Type B pancreatic cell (in vitro differentiated cells): ENCODE measurements at regions not wholly inside any gene's neighbourhood (a gene's known extent, or its start where the extent isn't known, plus 50 kb on each side); places are given as distances from the start of the nearest gene placed in this dataset.

ENCODE experiments used
- DNase-seq: peaks from one replicate; pipeline ENCODE4 v3.0.0; 2021; ENCODE audit warnings: mixed read lengths; ENCODE audit not compliant: unreplicated experiment; ENCODE audit errors: extremely low spot score
- H3K27ac Mint-ChIP-seq: 2 replicates; pipeline ENCODE4 v1.8.0; 2021; ENCODE audit warnings: mild to moderate bottlenecking, mixed read lengths
- H3K27me3 Mint-ChIP-seq: 2 replicates; pipeline ENCODE4 v1.8.0; 2021; ENCODE audit warnings: mixed read lengths
- H3K36me3 Mint-ChIP-seq: 2 replicates; pipeline ENCODE4 v1.8.0; 2021; ENCODE audit warnings: mixed read lengths
- H3K4me1 Mint-ChIP-seq: one replicate; pipeline ENCODE4 v1.8.0; 2021; ENCODE audit warnings: mixed read lengths; ENCODE audit not compliant: unreplicated experiment
- H3K4me3 Mint-ChIP-seq: 2 replicates; pipeline ENCODE4 v1.8.0; 2021; ENCODE audit warnings: mild to moderate bottlenecking, mixed read lengths
- H3K9me3 Mint-ChIP-seq: 2 replicates; pipeline ENCODE4 v1.8.0; 2021; ENCODE audit warnings: mixed read lengths
- TF ChIP-seq, protein P1 (sequence below): fragments of 200-600 bp; sonication (generic); conservative IDR thresholded peaks from 2 replicates; pipeline ENCODE4 v1.5.0; 2021; ENCODE audit warnings: antibody characterized with exemption, mild to moderate bottlenecking

- Mint-ChIP-seq H3K4me3 (no peak overlapping the region), H3K36me3 (no peaks in the 10 kb centered on the region), H3K4me1 (no peaks in the 10 kb centered on the region), H3K27ac (no peak overlapping the region), H3K9me3 (peaks cover 16% of the 10 kb centered on the region), H3K27me3 (no peaks in the 10 kb centered on the region)
- TF ChIP-seq, protein P1, sequence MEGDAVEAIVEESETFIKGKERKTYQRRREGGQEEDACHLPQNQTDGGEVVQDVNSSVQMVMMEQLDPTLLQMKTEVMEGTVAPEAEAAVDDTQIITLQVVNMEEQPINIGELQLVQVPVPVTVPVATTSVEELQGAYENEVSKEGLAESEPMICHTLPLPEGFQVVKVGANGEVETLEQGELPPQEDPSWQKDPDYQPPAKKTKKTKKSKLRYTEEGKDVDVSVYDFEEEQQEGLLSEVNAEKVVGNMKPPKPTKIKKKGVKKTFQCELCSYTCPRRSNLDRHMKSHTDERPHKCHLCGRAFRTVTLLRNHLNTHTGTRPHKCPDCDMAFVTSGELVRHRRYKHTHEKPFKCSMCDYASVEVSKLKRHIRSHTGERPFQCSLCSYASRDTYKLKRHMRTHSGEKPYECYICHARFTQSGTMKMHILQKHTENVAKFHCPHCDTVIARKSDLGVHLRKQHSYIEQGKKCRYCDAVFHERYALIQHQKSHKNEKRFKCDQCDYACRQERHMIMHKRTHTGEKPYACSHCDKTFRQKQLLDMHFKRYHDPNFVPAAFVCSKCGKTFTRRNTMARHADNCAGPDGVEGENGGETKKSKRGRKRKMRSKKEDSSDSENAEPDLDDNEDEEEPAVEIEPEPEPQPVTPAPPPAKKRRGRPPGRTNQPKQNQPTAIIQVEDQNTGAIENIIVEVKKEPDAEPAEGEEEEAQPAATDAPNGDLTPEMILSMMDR = no peak
- no peak for DNase-seq
These were observed 339.6 kb upstream of the NOX3 start for GRCh38 chr6:155795173-155795796.

- Mint-ChIP-seq H3K9me3 (peaks cover 16% of the 10 kb centered on the region), H3K36me3 (no peaks in the 10 kb centered on the region), H3K4me1 (no peaks in the 10 kb centered on the region), H3K27me3 (no peaks in the 10 kb centered on the region), H3K27ac (no peak overlapping the region), H3K4me3 (no peak overlapping the region)
- TF ChIP-seq, protein P1 = no peak
- DNase-seq = no peak
These were observed 336.3 kb upstream of the NOX3 start for GRCh38 chr6:155791891-155792290.

DNA sequence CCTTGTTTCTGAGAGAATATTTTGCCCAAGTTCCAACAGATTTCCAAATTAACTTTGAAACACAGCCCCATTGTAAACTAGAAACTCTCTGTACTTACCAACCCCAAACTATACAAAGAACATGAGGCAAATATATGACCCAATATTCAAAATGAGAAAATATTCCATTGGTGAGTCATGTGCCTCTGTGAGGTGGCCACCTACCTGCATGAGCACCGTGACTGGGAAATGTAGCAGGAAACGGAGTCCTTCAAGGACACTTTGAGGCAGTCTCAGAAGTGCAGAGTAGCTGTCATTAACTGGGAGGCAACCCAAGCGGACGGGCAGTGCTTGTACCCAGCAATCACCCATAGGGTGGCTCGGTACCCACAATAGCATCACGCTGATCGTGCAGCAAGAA is 335.5 kb upstream of the NOX3 start:
- Mint-ChIP-seq H3K27ac (no peak overlapping the region), H3K27me3 (no peaks in the 10 kb centered on the region), H3K4me1 (peaks cover under 1% of the 10 kb centered on the region), H3K36me3 (no peaks in the 10 kb centered on the region), H3K9me3 (peaks cover 16% of the 10 kb centered on the region), H3K4me3 (no peak overlapping the region)
- DNase-seq = no peak
- TF ChIP-seq, protein P1 = no peak

DNA sequence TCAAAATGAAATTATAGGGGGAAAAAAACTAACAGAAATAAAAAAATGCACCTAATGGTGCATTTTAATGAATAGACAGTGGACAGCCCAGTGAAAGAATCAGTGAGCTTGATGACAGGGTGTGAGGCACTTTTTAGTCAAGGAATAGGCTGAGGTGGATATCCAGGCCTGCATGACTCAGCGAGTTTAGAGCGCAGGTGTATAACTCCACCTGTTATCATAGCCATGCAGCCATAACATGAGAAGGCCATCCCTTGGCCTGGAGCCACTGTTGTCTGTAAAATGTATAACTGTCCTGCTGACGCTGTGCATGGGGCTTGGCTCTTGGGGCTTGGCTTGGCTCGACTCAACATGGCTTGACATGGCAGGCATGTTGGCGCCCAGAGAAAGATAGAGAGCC is 331.5 kb upstream of the NOX3 start:
- TF ChIP-seq, protein P1 = no peak
- Mint-ChIP-seq H3K27me3 (no peaks in the 10 kb centered on the region), H3K4me3 (no peak overlapping the region), H3K36me3 (no peaks in the 10 kb centered on the region), H3K27ac (no peak overlapping the region), H3K4me1 (peaks cover 14% of the 10 kb centered on the region), H3K9me3 (peaks cover 10% of the 10 kb centered on the region)
- no peak for DNase-seq

- Mint-ChIP-seq H3K4me1 (peaks cover 19% of the 10 kb centered on the region), H3K27ac (no peak overlapping the region), H3K36me3 (no peaks in the 10 kb centered on the region), H3K27me3 (no peaks in the 10 kb centered on the region), H3K9me3 (peaks cover 10% of the 10 kb centered on the region), H3K4me3 (no peak overlapping the region)
- no peak for DNase-seq
- TF ChIP-seq, protein P1 = no peak
These were observed 330.9 kb upstream of the NOX3 start for GRCh38 chr6:155786528-155786927.
